ENCODE measurements at regions not wholly inside any gene's neighbourhood (a gene's known extent, or its start where the extent isn't known, plus 50 kb on each side); places are given as distances from the start of the nearest gene placed in this dataset.

DNA sequence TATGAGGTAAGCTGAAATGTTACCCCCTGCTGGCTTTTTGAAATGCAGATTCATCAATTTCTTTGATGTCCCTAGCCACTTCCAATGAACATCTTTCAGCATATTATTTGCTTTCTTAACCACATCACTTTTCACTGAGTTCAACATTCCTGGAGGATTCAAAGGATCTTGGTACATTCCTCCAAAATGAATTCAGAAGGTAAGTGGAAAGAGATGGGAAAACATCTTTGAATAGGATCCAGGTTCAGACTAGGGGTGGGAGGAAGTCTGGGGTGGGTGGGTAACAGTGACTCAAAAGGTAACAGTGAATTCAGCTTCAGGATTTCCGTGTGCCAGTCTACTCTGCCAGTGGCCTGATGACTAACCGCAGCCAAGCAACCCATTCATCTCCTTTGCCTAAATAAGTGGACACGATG is 180.7 kb downstream of the ZC3H11B start:
- H3K27me3 ChIP-seq, result no peaks in the 10 kb centered on the region
- H3K36me3 ChIP-seq, result no peaks in the 10 kb centered on the region
- H3K4me3 ChIP-seq, result no peak overlapping the region
- Mint-ChIP-seq H3K9me3 (no peaks in the 10 kb centered on the region), H3K27ac (no peak overlapping the region), H3K36me3 (no peaks in the 10 kb centered on the region), H3K4me1 (peaks cover 11% of the 10 kb centered on the region), H3K27me3 (ENCODE audit: insufficient read depth, low read depth) (no peaks in the 10 kb centered on the region), H3K4me3 (peak overlapping the region; percentile 45)
- no peak overlapping the region for H3K27ac ChIP-seq
- no peaks in the 10 kb centered on the region for H3K9me3 ChIP-seq (ENCODE audit: low read depth)
- no peaks in the 10 kb centered on the region for H4K20me1 ChIP-seq (ENCODE audit: low read depth)
- H3K79me2 ChIP-seq (ENCODE audit: low read depth), result no peaks in the 10 kb centered on the region
- TF ChIP-seq, protein P1, sequence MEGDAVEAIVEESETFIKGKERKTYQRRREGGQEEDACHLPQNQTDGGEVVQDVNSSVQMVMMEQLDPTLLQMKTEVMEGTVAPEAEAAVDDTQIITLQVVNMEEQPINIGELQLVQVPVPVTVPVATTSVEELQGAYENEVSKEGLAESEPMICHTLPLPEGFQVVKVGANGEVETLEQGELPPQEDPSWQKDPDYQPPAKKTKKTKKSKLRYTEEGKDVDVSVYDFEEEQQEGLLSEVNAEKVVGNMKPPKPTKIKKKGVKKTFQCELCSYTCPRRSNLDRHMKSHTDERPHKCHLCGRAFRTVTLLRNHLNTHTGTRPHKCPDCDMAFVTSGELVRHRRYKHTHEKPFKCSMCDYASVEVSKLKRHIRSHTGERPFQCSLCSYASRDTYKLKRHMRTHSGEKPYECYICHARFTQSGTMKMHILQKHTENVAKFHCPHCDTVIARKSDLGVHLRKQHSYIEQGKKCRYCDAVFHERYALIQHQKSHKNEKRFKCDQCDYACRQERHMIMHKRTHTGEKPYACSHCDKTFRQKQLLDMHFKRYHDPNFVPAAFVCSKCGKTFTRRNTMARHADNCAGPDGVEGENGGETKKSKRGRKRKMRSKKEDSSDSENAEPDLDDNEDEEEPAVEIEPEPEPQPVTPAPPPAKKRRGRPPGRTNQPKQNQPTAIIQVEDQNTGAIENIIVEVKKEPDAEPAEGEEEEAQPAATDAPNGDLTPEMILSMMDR (IDR thresholded peaks at IDR 0.05), result no peak
- TF ChIP-seq EZH2 (IDR thresholded peaks at IDR 0.05), result no peak
- TF ChIP-seq EZH2phosphoT487 (IDR thresholded peaks at IDR 0.05), result no peak
- H3K9ac ChIP-seq, result no peak overlapping the region
- no peak overlapping the region for H3K4me2 ChIP-seq
- no peaks in the 10 kb centered on the region for H3K4me1 ChIP-seq
- no peak for DNase-seq (ENCODE audit: low spot score)
- no peaks in the 10 kb centered on the region for H3F3A ChIP-seq (ENCODE audit: low read depth)
- no peak overlapping the region for H2AFZ ChIP-seq (replicated peaks)

DNA sequence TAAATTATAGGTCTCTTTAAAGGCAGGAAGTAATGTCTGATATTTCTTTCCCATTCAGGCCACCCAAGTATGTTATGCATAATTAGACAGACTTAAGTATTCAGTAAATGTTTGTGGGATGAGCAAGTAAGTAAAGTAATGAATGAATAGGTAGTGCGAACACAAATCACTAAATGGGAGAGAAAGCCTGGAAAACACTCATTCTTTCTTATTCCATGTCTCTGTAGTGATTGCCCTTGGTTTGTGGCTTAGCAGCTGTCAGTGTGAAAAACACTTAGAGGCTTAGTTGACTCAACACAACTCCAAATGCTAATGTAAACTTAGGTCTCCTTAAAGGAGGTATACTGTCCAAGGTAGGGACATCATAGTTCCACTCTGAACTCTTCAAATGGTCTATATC is 182.5 kb downstream of the ZC3H11B start:
- H3K79me2 ChIP-seq (ENCODE audit: low read depth), result no peaks in the 10 kb centered on the region
- no peaks in the 10 kb centered on the region for H3K27me3 ChIP-seq
- TF ChIP-seq EZH2 (IDR thresholded peaks at IDR 0.05), result no peak
- TF ChIP-seq, protein P1 (IDR thresholded peaks at IDR 0.05), result no peak
- no peak for TF ChIP-seq EZH2phosphoT487 (IDR thresholded peaks at IDR 0.05)
- H3F3A ChIP-seq (ENCODE audit: low read depth), result no peaks in the 10 kb centered on the region
- H3K9ac ChIP-seq, result no peak overlapping the region
- H3K9me3 ChIP-seq (ENCODE audit: low read depth), result no peaks in the 10 kb centered on the region
- DNase-seq (ENCODE audit: low spot score), result no peak
- no peak overlapping the region for H3K4me3 ChIP-seq
- no peak overlapping the region for H3K4me2 ChIP-seq
- H3K27ac Mint-ChIP-seq, result no peak overlapping the region
- H3K27me3 Mint-ChIP-seq (ENCODE audit: insufficient read depth, low read depth), result no peaks in the 10 kb centered on the region
- no peak overlapping the region for H3K27ac ChIP-seq
- H2AFZ ChIP-seq (replicated peaks), result no peak overlapping the region
- no peaks in the 10 kb centered on the region for H3K36me3 Mint-ChIP-seq
- peaks cover 11% of the 10 kb centered on the region for H3K4me1 Mint-ChIP-seq
- H4K20me1 ChIP-seq (ENCODE audit: low read depth), result no peaks in the 10 kb centered on the region
- no peaks in the 10 kb centered on the region for H3K36me3 ChIP-seq
- no peaks in the 10 kb centered on the region for H3K4me1 ChIP-seq
- no peaks in the 10 kb centered on the region for H3K9me3 Mint-ChIP-seq
- no peak overlapping the region for H3K4me3 Mint-ChIP-seq

DNA sequence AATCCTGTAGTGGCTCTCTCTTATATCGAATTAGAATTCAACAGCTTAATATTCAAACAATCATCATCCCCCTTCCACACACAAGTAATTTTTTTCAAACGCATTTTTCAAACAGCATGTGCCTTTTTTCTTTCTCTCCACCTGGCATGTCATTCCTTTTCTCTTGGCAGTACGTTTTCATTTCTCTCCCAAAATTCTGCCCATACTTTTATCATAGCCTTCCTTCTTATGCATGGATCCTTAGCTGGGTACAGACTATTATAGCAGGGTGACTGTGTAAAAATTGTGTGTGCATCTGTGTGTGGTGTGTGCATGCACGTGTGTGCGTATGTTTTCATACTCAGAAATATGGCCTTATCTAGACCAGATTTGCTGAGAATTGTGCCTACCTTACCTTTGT is 184.3 kb downstream of the ZC3H11B start:
- peaks cover 8% of the 10 kb centered on the region for H3K4me1 Mint-ChIP-seq
- TF ChIP-seq, protein P1 (IDR thresholded peaks at IDR 0.05), result no peak
- TF ChIP-seq EZH2 (IDR thresholded peaks at IDR 0.05) (no peak), EZH2phosphoT487 (IDR thresholded peaks at IDR 0.05) (no peak)
- Histone ChIP-seq H3K4me2 (no peak overlapping the region), H3K27me3 (no peaks in the 10 kb centered on the region), H2AFZ (replicated peaks) (no peak overlapping the region), H3F3A (ENCODE audit: low read depth) (no peaks in the 10 kb centered on the region), H3K27ac (no peak overlapping the region), H3K36me3 (no peaks in the 10 kb centered on the region), H3K4me1 (no peaks in the 10 kb centered on the region), H3K9ac (no peak overlapping the region), H3K9me3 (ENCODE audit: low read depth) (no peaks in the 10 kb centered on the region), H4K20me1 (ENCODE audit: low read depth) (no peaks in the 10 kb centered on the region), H3K4me3 (no peak overlapping the region), H3K79me2 (ENCODE audit: low read depth) (no peaks in the 10 kb centered on the region)
- H3K9me3 Mint-ChIP-seq, result no peaks in the 10 kb centered on the region
- no peak overlapping the region for H3K4me3 Mint-ChIP-seq
- no peak for DNase-seq (ENCODE audit: low spot score)
- H3K27ac Mint-ChIP-seq, result no peak overlapping the region
- H3K36me3 Mint-ChIP-seq, result no peaks in the 10 kb centered on the region
- H3K27me3 Mint-ChIP-seq (ENCODE audit: insufficient read depth, low read depth), result no peaks in the 10 kb centered on the region

Measured in neural progenitor cell (in vitro differentiated cells).